ENCODE measurements at regions not wholly inside any gene's neighbourhood (a gene's known extent, or its start where the extent isn't known, plus 50 kb on each side); places are given as distances from the start of the nearest gene placed in this dataset.

GRCh38 chr2:34936089-34936488, 1337.0 kb upstream of the FAM98A start:
- WGBS, 2 donors = 91 to 99% methylated on average over 7 of the region's 7 CpGs
- no peaks in the 10 kb centered on the region for H3K36me3 ChIP-seq (ENCODE audit: control insufficient read depth in 4 of 4, insufficient read depth in 4 of 4, low read length in 4 of 4)

GRCh38 chr2:34912084-34912483, 1313.0 kb upstream of the FAM98A start:
- Histone ChIP-seq H3K9ac (ENCODE audit: insufficient read depth in 1 of 2, low read length in 2 of 2) (no peak overlapping the region), H3K27ac (ENCODE audit: low read depth in 1 of 2, low read length in 1 of 2) (no peak overlapping the region), H3K4me1 (ENCODE audit: control insufficient read depth in 5 of 5, insufficient read depth in 5 of 5, low read length in 5 of 5) (no peaks in the 10 kb centered on the region), H3K36me3 (ENCODE audit: control insufficient read depth in 4 of 4, insufficient read depth in 4 of 4, low read length in 4 of 4) (no peaks in the 10 kb centered on the region), H3K4me3 (no peak overlapping the region), H3K9me3 (ENCODE audit: control insufficient read depth in 4 of 4, insufficient read depth in 3 of 4, low read length in 3 of 4) (peaks cover 0 to under 1% (median 0%) of the 10 kb centered on the region in 4 donors), H3K27me3 (ENCODE audit: control insufficient read depth in 3 of 3, insufficient read depth in 3 of 3, low read length in 2 of 3) (no peaks in the 10 kb centered on the region)
- WGBS, 2 donors = 39 to 69% methylated on average over 2 of the region's 2 CpGs
- no peak for ATAC-seq (ENCODE audit: insufficient read depth, low FRiP score)
- no peak for TF ChIP-seq CTCF (IDR thresholded peaks at IDR 0.05; ENCODE audit: control extremely low read depth, extremely low read depth)
- peak in 1 of 3 donors; percentile 3 for DNase-seq

More at GRCh38 chr2:34936089-34936488, 1337.0 kb upstream of the FAM98A start:
- Histone ChIP-seq H3K4me1 (ENCODE audit: control insufficient read depth in 5 of 5, insufficient read depth in 5 of 5, low read length in 5 of 5) (peaks cover 0 to 3% (median 0%) of the 10 kb centered on the region in 5 donors), H3K4me3 (no peak overlapping the region), H3K27me3 (ENCODE audit: control insufficient read depth in 3 of 3, insufficient read depth in 3 of 3, low read length in 2 of 3) (no peaks in the 10 kb centered on the region), H3K27ac (ENCODE audit: low read depth in 1 of 2, low read length in 1 of 2) (no peak overlapping the region), H3K9ac (ENCODE audit: insufficient read depth in 1 of 2, low read length in 2 of 2) (no peak overlapping the region), H3K9me3 (ENCODE audit: control insufficient read depth in 4 of 4, insufficient read depth in 3 of 4, low read length in 3 of 4) (peaks cover 0 to 3% (median 0%) of the 10 kb centered on the region in 4 donors)
- DNase-seq (peak in 1 of 3 donors; percentile 5), ATAC-seq (ENCODE audit: insufficient read depth, low FRiP score) (no peak)
- TF ChIP-seq CTCF (IDR thresholded peaks at IDR 0.05; ENCODE audit: control extremely low read depth, extremely low read depth) = no peak

GRCh38 chr2:34909992-34910705, 1311.0 kb upstream of the FAM98A start:
- ATAC-seq (ENCODE audit: insufficient read depth, low FRiP score) = no peak
- peak in 2 of 3 donors; percentile 6 to 32 for DNase-seq

More at GRCh38 chr2:34909992-34910705, 1311.0 kb upstream of the FAM98A start:
- no peak for TF ChIP-seq CTCF (IDR thresholded peaks at IDR 0.05; ENCODE audit: control extremely low read depth, extremely low read depth)
- Histone ChIP-seq H3K9ac (ENCODE audit: insufficient read depth in 1 of 2, low read length in 2 of 2) (no peak overlapping the region), H3K27me3 (ENCODE audit: control insufficient read depth in 3 of 3, insufficient read depth in 3 of 3, low read length in 2 of 3) (no peaks in the 10 kb centered on the region), H3K36me3 (ENCODE audit: control insufficient read depth in 4 of 4, insufficient read depth in 4 of 4, low read length in 4 of 4) (no peaks in the 10 kb centered on the region), H3K4me1 (ENCODE audit: control insufficient read depth in 5 of 5, insufficient read depth in 5 of 5, low read length in 5 of 5) (no peaks in the 10 kb centered on the region), H3K27ac (ENCODE audit: low read depth in 1 of 2, low read length in 1 of 2) (no peak overlapping the region), H3K4me3 (no peak overlapping the region), H3K9me3 (ENCODE audit: control insufficient read depth in 4 of 4, insufficient read depth in 3 of 4, low read length in 3 of 4) (no peaks in the 10 kb centered on the region)
- 69 to 74% methylated on average over 4 of the region's 4 CpGs for WGBS, 2 donors

Measured in lung (tissue), 11 donors.